Pancreas (tissue), 10 donors: ENCODE measurements at regions not wholly inside any gene's neighbourhood (a gene's known extent, or its start where the extent isn't known, plus 50 kb on each side); places are given as distances from the start of the nearest gene placed in this dataset.

Source experiments
- ATAC-seq, 4 donors: fragments of 200-7000 bp; cut with Tn5 transposase; one replicate each; pipeline versions ENCODE4 v1.8.0 to v1.9.1; 2020; ENCODE audit warnings: mild to moderate bottlenecking in 4 of 4, moderate library complexity in 4 of 4
- DNase-seq, 6 donors: peaks; one replicate each; pipeline ENCODE4 v3.0.0-alpha.2; 2020
- FAIRE-seq: peaks from 2 replicates; lab custom pipeline; 2012; peaks lifted over from hg19 to GRCh38; lab: Jason Lieb, UNC
- H3K27ac ChIP-seq, 4 donors: fragments of 200-600 bp; sonication (generic); 1 replicate in 3 of 4; 2 replicates in 1 of 4; pipeline versions ENCODE4 v1.5.0 to v1.8.0; 2020
- H3K27me3 ChIP-seq, 4 donors: fragments of 200-600 bp; one replicate each; pipeline ENCODE4 v1.8.0; 2021
- H3K36me3 ChIP-seq, 3 donors: fragments of 200-600 bp; sonication (generic) in 1 of 3; one replicate each; pipeline versions ENCODE4 v1.5.0 to v1.8.0; 2020 to 2021
- H3K4me1 ChIP-seq, 3 donors: fragments of 200-600 bp; one replicate each; pipeline ENCODE4 v1.8.0; 2021
- H3K4me3 ChIP-seq, 4 donors: fragments of 200-600 bp; sonication (generic) in 2 of 4; one replicate each; pipeline versions ENCODE4 v1.5.0 to v1.8.0; 2020 to 2021
- H3K9me3 ChIP-seq, 4 donors: fragments of 200-600 bp; one replicate each; pipeline ENCODE4 v1.8.0; 2021
- WGBS, 2 donors: extraction: QIAGEN DNeasy Blood & Tissue Kit; methylation state at CpG; one replicate each; pipeline ENCODE4 v1.1.7; 2013; 5-methylcytosine and 5-hydroxymethylcytosine counted together
- intact Hi-C, 3 donors: fragments of 100-400 bp; cut with DNase I; formaldehyde crosslinking; loops; one replicate each; pipeline versions ENCODE4 v1.11.1 to v1.14.2; 2022
- TF ChIP-seq, protein P1 (sequence below), 4 donors: fragments of 200-600 bp; sonication (generic) in 3 of 4; IDR thresholded peaks; one replicate each; pipeline versions ENCODE4 v1.5.0 to v1.8.0; 2021; ENCODE audit warnings: antibody characterized with exemption in 4 of 4
- donor health status: healthy with polysubstance abuse.
- donor health status: DM: no; HTN: no; CAD: no; lungs with moderate emphysema.
- donor health status: DM: no; HTN: no; CAD: no.
- donor health status: control.
- donor health status: control.
- donor health status: Bipolar disorder and iron deficiency.
- donor health status: DM: yes; HTN: yes; CAD: no.
- donor health status: DM: no; HTN: no; CAD: no.
- donor health status: DM: no; HTN: no; CAD: no.
- donor health status: DM: yes; HTN: yes; CAD: no.

DNA sequence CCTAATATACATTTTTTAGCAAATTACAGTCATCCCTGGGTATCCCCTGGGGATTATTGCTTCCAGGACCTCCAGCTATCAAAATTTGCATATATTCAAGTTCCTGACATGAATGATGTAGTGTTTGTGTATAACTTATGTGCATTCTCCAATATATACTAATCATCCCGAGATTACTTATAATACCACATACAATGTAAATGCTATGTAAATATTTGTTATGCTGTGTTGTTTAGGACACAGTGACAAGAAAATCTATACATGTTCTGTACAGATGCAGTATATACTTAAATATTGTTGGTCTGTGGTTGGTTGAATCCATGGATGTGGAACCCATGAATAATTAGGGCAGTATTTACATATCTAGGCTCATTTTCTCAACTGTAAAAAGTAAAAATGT, 1060.3 kb downstream of the DSC3 start:
- Histone ChIP-seq H3K27me3 (no peaks in the 10 kb centered on the region), H3K36me3 (no peaks in the 10 kb centered on the region), H3K4me1 (no peaks in the 10 kb centered on the region), H3K27ac (no peak overlapping the region), H3K9me3 (no peaks in the 10 kb centered on the region), H3K4me3 (no peak overlapping the region)
- DNase-seq, result no peak
- ATAC-seq, result no peak
- WGBS, 2 donors, result 42 to 58% methylated on average over 1 of the region's 1 CpG
- TF ChIP-seq, protein P1, sequence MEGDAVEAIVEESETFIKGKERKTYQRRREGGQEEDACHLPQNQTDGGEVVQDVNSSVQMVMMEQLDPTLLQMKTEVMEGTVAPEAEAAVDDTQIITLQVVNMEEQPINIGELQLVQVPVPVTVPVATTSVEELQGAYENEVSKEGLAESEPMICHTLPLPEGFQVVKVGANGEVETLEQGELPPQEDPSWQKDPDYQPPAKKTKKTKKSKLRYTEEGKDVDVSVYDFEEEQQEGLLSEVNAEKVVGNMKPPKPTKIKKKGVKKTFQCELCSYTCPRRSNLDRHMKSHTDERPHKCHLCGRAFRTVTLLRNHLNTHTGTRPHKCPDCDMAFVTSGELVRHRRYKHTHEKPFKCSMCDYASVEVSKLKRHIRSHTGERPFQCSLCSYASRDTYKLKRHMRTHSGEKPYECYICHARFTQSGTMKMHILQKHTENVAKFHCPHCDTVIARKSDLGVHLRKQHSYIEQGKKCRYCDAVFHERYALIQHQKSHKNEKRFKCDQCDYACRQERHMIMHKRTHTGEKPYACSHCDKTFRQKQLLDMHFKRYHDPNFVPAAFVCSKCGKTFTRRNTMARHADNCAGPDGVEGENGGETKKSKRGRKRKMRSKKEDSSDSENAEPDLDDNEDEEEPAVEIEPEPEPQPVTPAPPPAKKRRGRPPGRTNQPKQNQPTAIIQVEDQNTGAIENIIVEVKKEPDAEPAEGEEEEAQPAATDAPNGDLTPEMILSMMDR (IDR thresholded peaks at IDR 0.05), result no peak
- intact Hi-C loops, result no loop called here
- no peak for FAIRE-seq

DNA sequence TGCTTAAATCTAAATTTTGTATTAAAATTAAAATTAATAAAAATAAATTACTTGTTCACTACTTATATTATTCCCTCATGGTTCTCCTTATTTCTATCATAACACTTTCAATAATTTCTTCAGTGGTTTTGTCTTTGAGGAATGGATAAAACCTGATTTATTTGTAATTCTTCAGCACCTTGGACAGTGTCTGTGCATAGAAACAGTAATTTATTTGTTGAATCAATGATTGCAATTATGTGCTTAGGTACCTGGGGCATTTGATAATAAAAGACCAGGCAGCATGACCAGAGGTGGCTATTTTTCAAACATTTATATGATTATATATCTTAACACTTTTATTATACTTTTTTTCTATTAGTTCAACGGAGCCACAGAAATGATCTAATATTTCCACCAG, 1062.7 kb downstream of the DSC3 start:
- TF ChIP-seq, protein P1 (IDR thresholded peaks at IDR 0.05), result no peak
- intact Hi-C loops, result no loop called here
- H3K4me3 ChIP-seq, result no peak overlapping the region
- no peak for FAIRE-seq
- WGBS, 2 donors, result 84% methylated on average over 1 of the region's 1 CpG
- DNase-seq, result no peak
- no peaks in the 10 kb centered on the region for H3K27me3 ChIP-seq
- no peak for ATAC-seq
- no peaks in the 10 kb centered on the region for H3K4me1 ChIP-seq
- no peaks in the 10 kb centered on the region for H3K36me3 ChIP-seq
- H3K27ac ChIP-seq, result no peak overlapping the region
- H3K9me3 ChIP-seq, result no peaks in the 10 kb centered on the region

DNA sequence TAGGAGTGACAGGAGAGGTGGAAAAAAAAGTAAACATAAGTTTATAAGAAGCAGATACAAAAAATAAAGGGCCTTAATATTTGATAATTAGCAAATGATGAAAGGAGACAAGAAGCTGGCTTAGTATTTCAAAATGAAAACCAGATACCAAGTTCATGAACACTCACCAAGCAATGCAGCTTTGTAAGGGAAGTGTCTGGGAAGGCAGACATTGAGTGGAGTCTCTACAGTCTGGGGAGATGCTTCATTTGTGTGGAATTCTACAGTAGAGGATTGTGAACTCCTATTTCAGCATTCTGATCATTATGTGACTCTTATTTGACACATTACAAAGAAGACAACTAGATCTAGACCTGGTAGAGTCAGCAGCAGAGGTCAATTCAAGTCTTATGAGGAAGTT, 1072.7 kb downstream of the DSC3 start:
- no peak for ATAC-seq
- intact Hi-C loops, result no loop called here
- TF ChIP-seq, protein P1 (IDR thresholded peaks at IDR 0.05), result no peak

DNA sequence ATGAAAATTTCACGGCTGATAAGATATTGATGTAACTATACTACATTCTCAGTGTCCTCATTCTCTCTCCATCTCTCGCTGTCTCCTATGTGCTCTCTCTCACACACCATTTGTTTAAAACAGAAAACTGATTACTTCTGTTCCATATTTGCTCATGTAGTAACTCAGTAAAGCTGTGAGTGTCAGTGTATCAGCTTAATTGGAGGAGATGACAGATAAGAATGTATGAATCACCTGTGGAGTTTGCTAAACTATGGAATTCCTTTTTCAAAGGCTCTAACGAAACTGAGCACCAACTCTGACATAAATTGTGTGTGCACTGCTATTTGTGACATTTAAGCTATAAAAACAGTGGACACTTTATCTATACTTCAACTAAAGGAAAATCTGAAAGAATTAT, 1080.0 kb downstream of the DSC3 start:
- ATAC-seq, result no peak
- no peak for DNase-seq
- TF ChIP-seq, protein P1 (IDR thresholded peaks at IDR 0.05), result no peak
- intact Hi-C loops, result no loop called here
- H3K27me3 ChIP-seq, result no peaks in the 10 kb centered on the region
- no peaks in the 10 kb centered on the region for H3K4me1 ChIP-seq
- WGBS, 2 donors, result 11 to 13% methylated on average over 3 of the region's 3 CpGs
- H3K27ac ChIP-seq, result no peak overlapping the region
- H3K36me3 ChIP-seq, result no peaks in the 10 kb centered on the region
- H3K9me3 ChIP-seq, result no peaks in the 10 kb centered on the region
- no peak overlapping the region for H3K4me3 ChIP-seq
- FAIRE-seq, result no peak

More for the DNA sequence above, 1072.7 kb downstream of the DSC3 start:
- Histone ChIP-seq H3K9me3 (no peaks in the 10 kb centered on the region), H3K4me1 (no peaks in the 10 kb centered on the region), H3K27me3 (no peaks in the 10 kb centered on the region), H3K36me3 (no peaks in the 10 kb centered on the region), H3K27ac (no peak overlapping the region), H3K4me3 (no peak overlapping the region)
- no peak for FAIRE-seq
- DNase-seq, result no peak

DNA sequence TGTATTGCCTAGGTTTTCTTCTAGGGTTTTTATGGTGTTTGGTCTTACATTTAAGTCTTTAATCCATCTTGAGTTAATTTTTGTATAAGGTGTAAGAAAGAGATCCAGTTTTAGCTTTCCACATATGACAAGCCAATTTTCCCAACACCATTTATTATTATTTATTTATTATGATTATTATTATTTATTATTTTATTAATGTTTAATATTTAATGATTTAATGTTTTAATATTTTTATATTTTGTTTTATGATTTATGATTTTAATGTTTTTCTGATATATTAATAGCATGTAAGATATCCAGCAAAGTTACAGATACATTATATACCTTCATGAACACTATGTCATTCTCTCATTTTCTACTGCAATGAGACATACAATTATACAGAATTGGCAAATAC, 1082.0 kb downstream of the DSC3 start:
- peak; percentile 43 for FAIRE-seq

More for the DNA sequence above, 1082.0 kb downstream of the DSC3 start:
- H3K4me1 ChIP-seq, result no peaks in the 10 kb centered on the region
- no peak for DNase-seq
- TF ChIP-seq, protein P1 (IDR thresholded peaks at IDR 0.05), result no peak
- H3K4me3 ChIP-seq, result no peak overlapping the region
- intact Hi-C loops, result no loop called here
- no peaks in the 10 kb centered on the region for H3K9me3 ChIP-seq
- H3K27me3 ChIP-seq, result no peaks in the 10 kb centered on the region
- H3K27ac ChIP-seq, result no peak overlapping the region
- no peaks in the 10 kb centered on the region for H3K36me3 ChIP-seq
- ATAC-seq, result no peak
